H1 (cell line): ENCODE measurements at regions not wholly inside any gene's neighbourhood (a gene's known extent, or its start where the extent isn't known, plus 50 kb on each side); places are given as distances from the start of the nearest gene placed in this dataset.

Experiments
- RXRA ChIP-seq: IDR thresholded peaks from 2 replicates; pipeline ENCODE4 v1.6.1; 2011; ENCODE audit warnings: low read depth, mild to moderate bottlenecking, low read length, moderate library complexity; ENCODE audit not compliant: insufficient read depth

DNA sequence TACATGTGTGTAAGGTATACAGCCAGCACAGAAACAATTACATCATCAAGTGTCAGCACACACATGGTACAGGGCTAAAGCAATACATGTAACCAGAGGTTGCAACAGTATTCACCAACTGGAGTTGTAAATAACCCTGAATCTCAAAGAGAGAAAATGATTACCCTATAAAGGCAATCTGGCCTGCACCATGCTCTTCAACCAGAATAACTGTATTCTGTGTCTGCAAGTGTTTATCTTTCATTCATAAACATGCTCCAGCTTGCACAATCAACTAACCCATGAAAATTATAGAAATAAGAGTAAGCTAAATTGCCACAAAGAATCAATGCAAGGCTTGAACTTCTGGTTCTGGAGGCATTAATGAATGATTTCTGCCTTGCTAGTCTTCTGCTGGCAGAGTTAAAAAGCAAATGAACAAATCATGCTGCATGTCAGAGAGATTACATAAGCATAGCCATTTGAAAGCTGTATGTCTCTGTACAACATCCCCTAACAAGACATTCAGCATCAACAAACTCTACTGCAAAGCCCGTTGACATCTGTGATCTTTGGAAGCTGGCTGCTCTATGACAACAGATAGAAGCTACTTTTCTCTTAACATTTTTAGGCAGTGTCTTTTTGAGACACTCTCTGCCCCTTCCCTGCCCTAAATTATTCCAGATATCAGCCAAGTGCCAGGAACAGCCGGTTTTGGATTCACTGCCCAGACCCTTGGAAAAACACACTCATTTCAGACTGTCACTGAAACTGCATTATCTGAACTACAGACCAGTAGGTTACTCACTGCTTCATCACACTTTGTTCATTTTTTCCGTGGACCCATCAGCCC is 871.0 kb downstream of the OTOL1 start (continued):
- no peak for TF ChIP-seq RXRA
